ENCODE measurements at regions not wholly inside any gene's neighbourhood (a gene's known extent, or its start where the extent isn't known, plus 50 kb on each side); places are given as distances from the start of the nearest gene placed in this dataset.

GRCh38 chr17:54046570-54046969 lies 223.8 kb downstream of the KIF2B start:
- Mint-ChIP-seq H3K4me3 (no peak overlapping the region), H3K4me1 (no peaks in the 10 kb centered on the region)

GRCh38 chr17:54063639-54064038 lies 240.9 kb downstream of the KIF2B start:
- Mint-ChIP-seq H3K36me3 (ENCODE audit: low read depth) (no peaks in the 10 kb centered on the region), H3K4me1 (no peaks in the 10 kb centered on the region), H3K4me3 (no peak overlapping the region), H3K27ac (no peak overlapping the region), H3K27me3 (ENCODE audit: low read depth, poor library complexity) (peaks cover 4% of the 10 kb centered on the region), H3K9me3 (peaks cover 12% of the 10 kb centered on the region)
- TF ChIP-seq CTCF (IDR thresholded peaks at IDR 0.05): no peak
- no peak for DNase-seq

More at GRCh38 chr17:54046570-54046969, 223.8 kb downstream of the KIF2B start:
- no peak for DNase-seq
- H3K27ac Mint-ChIP-seq: no peak overlapping the region
- H3K27me3 Mint-ChIP-seq (ENCODE audit: low read depth, poor library complexity): no peaks in the 10 kb centered on the region
- no peak for TF ChIP-seq CTCF (IDR thresholded peaks at IDR 0.05)
- H3K36me3 Mint-ChIP-seq (ENCODE audit: low read depth): peaks cover 6% of the 10 kb centered on the region
- H3K9me3 Mint-ChIP-seq: peaks cover 24% of the 10 kb centered on the region

- Mint-ChIP-seq H3K9me3 (peaks cover 23% of the 10 kb centered on the region), H3K27ac (no peak overlapping the region), H3K4me3 (no peak overlapping the region), H3K36me3 (ENCODE audit: low read depth) (peaks cover 8% of the 10 kb centered on the region), H3K4me1 (peaks cover 4% of the 10 kb centered on the region), H3K27me3 (ENCODE audit: low read depth, poor library complexity) (peaks cover 3% of the 10 kb centered on the region)
- no peak for DNase-seq
- no peak for TF ChIP-seq CTCF (IDR thresholded peaks at IDR 0.05)
These were observed 262.3 kb downstream of the KIF2B start for GRCh38 chr17:54085020-54085419.

- peaks cover 3% of the 10 kb centered on the region for H3K27me3 Mint-ChIP-seq (ENCODE audit: low read depth, poor library complexity)
- H3K36me3 Mint-ChIP-seq (ENCODE audit: low read depth): peaks cover 8% of the 10 kb centered on the region
- peaks cover 4% of the 10 kb centered on the region for H3K4me1 Mint-ChIP-seq
- TF ChIP-seq CTCF (IDR thresholded peaks at IDR 0.05): no peak
- no peak overlapping the region for H3K4me3 Mint-ChIP-seq
- DNase-seq: peak; percentile 33
- peaks cover 32% of the 10 kb centered on the region for H3K9me3 Mint-ChIP-seq
- no peak overlapping the region for H3K27ac Mint-ChIP-seq
These were observed 263.2 kb downstream of the KIF2B start for GRCh38 chr17:54085934-54086333.

GRCh38 chr17:54096216-54096615 lies 273.5 kb downstream of the KIF2B start:
- Mint-ChIP-seq H3K27me3 (ENCODE audit: low read depth, poor library complexity) (peaks cover 4% of the 10 kb centered on the region), H3K36me3 (ENCODE audit: low read depth) (no peaks in the 10 kb centered on the region), H3K27ac (no peak overlapping the region), H3K4me3 (no peak overlapping the region), H3K4me1 (no peaks in the 10 kb centered on the region), H3K9me3 (peaks cover 5% of the 10 kb centered on the region)
- no peak for TF ChIP-seq CTCF (IDR thresholded peaks at IDR 0.05)
- no peak for DNase-seq

GRCh38 chr17:54099221-54099620 lies 276.5 kb downstream of the KIF2B start:
- Mint-ChIP-seq H3K9me3 (peaks cover 23% of the 10 kb centered on the region), H3K27me3 (ENCODE audit: low read depth, poor library complexity) (no peaks in the 10 kb centered on the region), H3K4me1 (no peaks in the 10 kb centered on the region), H3K4me3 (no peak overlapping the region), H3K27ac (no peak overlapping the region), H3K36me3 (ENCODE audit: low read depth) (no peaks in the 10 kb centered on the region)
- no peak for TF ChIP-seq CTCF (IDR thresholded peaks at IDR 0.05)
- no peak for DNase-seq
